ENCODE measurements at regions not wholly inside any gene's neighbourhood (a gene's known extent, or its start where the extent isn't known, plus 50 kb on each side); places are given as distances from the start of the nearest gene placed in this dataset.

DNA sequence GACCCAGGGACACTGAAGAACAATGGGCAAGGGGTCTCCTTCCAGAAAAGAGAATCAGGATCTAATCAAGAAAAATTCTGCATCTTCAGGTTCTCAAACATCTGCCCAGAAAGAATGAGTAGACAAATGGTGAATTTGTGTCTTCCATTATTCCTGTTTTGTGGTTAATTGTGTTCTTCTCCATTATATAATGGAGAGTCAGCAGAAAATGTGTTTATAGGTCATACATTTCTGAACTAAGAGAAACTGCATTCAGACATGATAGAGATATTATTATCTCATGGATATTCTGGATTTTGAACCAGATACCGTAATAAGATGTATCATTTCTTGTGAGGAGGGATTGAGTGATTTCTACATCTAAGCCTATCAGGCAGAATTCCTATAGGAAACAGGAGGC is 581.7 kb upstream of the JAG1 start:
- no peak overlapping the region for H2BK12ac ChIP-seq (ENCODE audit: low read depth, low read length)
- no peak for TF ChIP-seq RXRA (IDR thresholded peaks at IDR 0.05; ENCODE audit: insufficient read depth, low read depth, low read length)
- TF ChIP-seq SP4 (IDR thresholded peaks at IDR 0.05; ENCODE audit: low read length): no peak
- TF ChIP-seq FOSL1 (IDR thresholded peaks at IDR 0.05; ENCODE audit: insufficient read depth, low read depth, low read length): no peak
- no peak for TF ChIP-seq KDM1A (IDR thresholded peaks at IDR 0.05; ENCODE audit: borderline replicate concordance, low read length)
- no peak for TF ChIP-seq BCL11A (IDR thresholded peaks at IDR 0.05; ENCODE audit: low read depth in 2 of 2, low read length in 2 of 2)
- TF ChIP-seq EP300 (IDR thresholded peaks at IDR 0.05; ENCODE audit: borderline replicate concordance in 1 of 2, low read depth in 2 of 2, low read length in 2 of 2): no peak
- TF ChIP-seq JUN (IDR thresholded peaks at IDR 0.05; ENCODE audit: low read depth, low read length): no peak
- TF ChIP-seq TCF12 (IDR thresholded peaks at IDR 0.05; ENCODE audit: low read depth, low read length): no peak
- no peak for TF ChIP-seq SP1 (IDR thresholded peaks at IDR 0.05; ENCODE audit: low read depth, low read length)
- TF ChIP-seq POU5F1 (IDR thresholded peaks at IDR 0.05; ENCODE audit: low read depth, low read length): no peak
- TF ChIP-seq, protein P1, sequence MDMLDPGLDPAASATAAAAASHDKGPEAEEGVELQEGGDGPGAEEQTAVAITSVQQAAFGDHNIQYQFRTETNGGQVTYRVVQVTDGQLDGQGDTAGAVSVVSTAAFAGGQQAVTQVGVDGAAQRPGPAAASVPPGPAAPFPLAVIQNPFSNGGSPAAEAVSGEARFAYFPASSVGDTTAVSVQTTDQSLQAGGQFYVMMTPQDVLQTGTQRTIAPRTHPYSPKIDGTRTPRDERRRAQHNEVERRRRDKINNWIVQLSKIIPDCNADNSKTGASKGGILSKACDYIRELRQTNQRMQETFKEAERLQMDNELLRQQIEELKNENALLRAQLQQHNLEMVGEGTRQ (IDR thresholded peaks at IDR 0.05; ENCODE audit: low read length): no peak
- TF ChIP-seq GABPA (IDR thresholded peaks at IDR 0.05; ENCODE audit: borderline replicate concordance, insufficient read depth, low read length): no peak
- no peak for TF ChIP-seq YY1 (IDR thresholded peaks at IDR 0.05; ENCODE audit: low read depth, low read length)
- no peak for TF ChIP-seq RNF2 (IDR thresholded peaks at IDR 0.05; ENCODE audit: borderline replicate concordance, low read depth, low read length, missing control alignments, poor library complexity, severe bottlenecking)

More for the DNA sequence above, 581.7 kb upstream of the JAG1 start:
- ChIA-PET CTCF (ENCODE audit: partially characterized antibody) (no interaction called here), POLR2A (ENCODE audit: partially characterized antibody) (no interaction called here)
- Histone ChIP-seq H3K14ac (ENCODE audit: insufficient read length) (no peak overlapping the region), H3K27me3 (replicated peaks in 1 of 4; ENCODE audit: control insufficient read depth in 3 of 4, extremely low read depth in 1 of 4, insufficient read depth in 3 of 4, low read length in 3 of 4) (no peaks in the 10 kb centered on the region), H3K56ac (replicated peaks; ENCODE audit: insufficient read length, low read depth, low read length) (no peak overlapping the region), H3K36me3 (ENCODE audit: control insufficient read depth in 2 of 4, insufficient read depth in 4 of 4, low read length in 3 of 4) (no peaks in the 10 kb centered on the region), H3K4me2 (ENCODE audit: insufficient read depth in 1 of 2, low read depth in 2 of 2, low read length in 2 of 2) (no peak overlapping the region), H4K91ac (replicated peaks; ENCODE audit: insufficient read length, low read length) (no peak overlapping the region), H4K5ac (ENCODE audit: insufficient read length, low read depth, low read length) (no peak overlapping the region), H4K20me1 (replicated peaks in 1 of 2; ENCODE audit: control insufficient read depth in 1 of 2, insufficient read depth in 2 of 2, low read length in 2 of 2) (no peaks in the 10 kb centered on the region), H2BK120ac (replicated peaks; ENCODE audit: low read depth, low read length) (no peak overlapping the region), H2AK5ac (ENCODE audit: low read depth, low read length) (no peak overlapping the region), H3K23ac (ENCODE audit: insufficient read length) (no peak overlapping the region), H3K4ac (replicated peaks; ENCODE audit: insufficient read length, low read depth, low read length) (no peak overlapping the region), H3K18ac (ENCODE audit: extremely low read depth, low read length) (no peak overlapping the region), H3K79me2 (ENCODE audit: control insufficient read depth in 1 of 2, insufficient read depth in 2 of 2, low read length in 2 of 2) (no peaks in the 10 kb centered on the region), H3K79me1 (ENCODE audit: low read depth, low read length) (no peaks in the 10 kb centered on the region), H4K8ac (ENCODE audit: extremely low read depth, insufficient read depth, low read length) (no peak overlapping the region), H3K23me2 (ENCODE audit: low read depth, low read length) (no peaks in the 10 kb centered on the region), H2AFZ (ENCODE audit: low read length) (no peak overlapping the region), H2BK5ac (ENCODE audit: low read depth, low read length) (no peak overlapping the region), H3K9ac (replicated peaks in 1 of 4; ENCODE audit: extremely low read depth in 1 of 4, low read depth in 3 of 4, low read length in 3 of 4) (no peak overlapping the region), H2BK15ac (ENCODE audit: low read length) (no peak overlapping the region), H3K9me3 (ENCODE audit: insufficient read depth in 2 of 2, low read depth in 1 of 2, low read length in 1 of 2) (peaks cover 6 to 20% of the 10 kb centered on the region in 2 experiments; a peak in 3 of 4 replicates), H2BK20ac (ENCODE audit: low read length) (no peak overlapping the region), H3K4me1 (replicated peaks in 1 of 4; ENCODE audit: control insufficient read depth in 3 of 4, insufficient read depth in 4 of 4, low read length in 3 of 4) (no peaks in the 10 kb centered on the region), H3K4me3 (ENCODE audit: extremely low read depth in 1 of 4, insufficient read depth in 2 of 4, low read depth in 3 of 4, low read length in 4 of 4) (no peak overlapping the region), H3K27ac (ENCODE audit: low read depth, low read length) (no peak overlapping the region)
- DNase-seq (ENCODE audit: low read depth in 1 of 2, low spot score in 2 of 2): no peak
- FAIRE-seq: no peak
- 95% methylated on average over 1 of the region's 1 CpG; no CpG with 5 or more reads in 1 of the 2 experiments for WGBS, 2 experiments (ENCODE audit: extremely low coverage in 1 of 2, insufficient coverage in 1 of 2, insufficient read length in 1 of 2, insufficient replicate concordance in 2 of 2, low coverage in 1 of 2, low lambda C conversion rate in 2 of 2, missing lambda C conversion rate in 1 of 2)

Data from H1 (cell line).